Spinal cord (tissue), 9 donors: ENCODE measurements at regions not wholly inside any gene's neighbourhood (a gene's known extent, or its start where the extent isn't known, plus 50 kb on each side); places are given as distances from the start of the nearest gene placed in this dataset.
"Not testable (repeated sequence)": the region's sequence is repeated elsewhere in the genome, so short reads cannot be mapped to it uniquely, and the experiment has no call there.

Source experiments
- DNase-seq, 6 donors: peaks; one replicate each; pipeline versions ENCODE4 v3.0.0 to v3.0.0-alpha.2; 2013 to 2015; ENCODE audit warnings: low spot score in 6 of 6, low read depth in 4 of 6
- H3K27ac ChIP-seq: one replicate; pipeline ENCODE4 v1.5.1; 2013; ENCODE audit warnings: low read depth, low read length, control low read depth
- H3K27me3 ChIP-seq: one replicate; pipeline ENCODE4 v1.6.1; 2013; ENCODE audit warnings: low read length; ENCODE audit not compliant: control insufficient read depth, insufficient read depth
- H3K36me3 ChIP-seq: one replicate; pipeline ENCODE4 v1.6.1; 2013; ENCODE audit warnings: low read length; ENCODE audit not compliant: control insufficient read depth, insufficient read depth
- H3K4me1 ChIP-seq: one replicate; pipeline ENCODE4 v1.6.1; 2013; ENCODE audit warnings: low read length; ENCODE audit not compliant: control insufficient read depth, insufficient read depth
- H3K4me3 ChIP-seq: one replicate; pipeline ENCODE4 v1.5.1; 2013; ENCODE audit warnings: low read depth, low read length, control low read depth
- H3K9me3 ChIP-seq: one replicate; pipeline ENCODE4 v1.6.1; 2013; ENCODE audit warnings: low read length; ENCODE audit not compliant: control insufficient read depth, insufficient read depth
- WGBS: methylation state at CpG from one replicate; pipeline ENCODE4 v1.1.5; 2013; ENCODE audit warnings: missing lambda C conversion rate; ENCODE audit not compliant: insufficient coverage; 5-methylcytosine and 5-hydroxymethylcytosine counted together
- donor health status: healthy.

DNA sequence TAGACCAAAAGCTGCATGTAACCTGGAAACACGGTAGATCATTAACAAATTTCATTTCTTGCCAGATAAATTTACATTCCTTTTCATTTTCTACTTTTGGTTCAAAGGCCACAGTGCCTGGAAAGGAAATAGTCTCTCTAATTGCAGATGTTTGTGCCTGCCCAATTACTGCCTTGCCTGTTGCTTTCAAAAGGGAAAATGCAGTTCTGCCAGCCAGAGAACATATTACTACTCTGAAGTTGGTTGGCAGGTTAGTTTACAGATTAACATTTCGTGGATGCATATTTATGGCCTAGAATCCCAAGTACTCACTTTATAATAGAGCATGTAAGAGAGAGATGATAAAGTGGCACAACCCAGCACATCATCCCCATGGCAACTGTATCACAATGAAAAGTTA is 124.3 kb upstream of the LRRC3B start:
- no peaks in the 10 kb centered on the region for H3K9me3 ChIP-seq
- DNase-seq, result peak in 3 of 6 donors; percentile 12 to 68 (median 61)
- H3K4me3 ChIP-seq, result no peak overlapping the region
- no peak overlapping the region for H3K27ac ChIP-seq
- 0% methylated on average over 1 of the region's 2 CpGs for WGBS
- no peaks in the 10 kb centered on the region for H3K4me1 ChIP-seq
- H3K27me3 ChIP-seq, result no peaks in the 10 kb centered on the region
- H3K36me3 ChIP-seq, result no peaks in the 10 kb centered on the region

DNA sequence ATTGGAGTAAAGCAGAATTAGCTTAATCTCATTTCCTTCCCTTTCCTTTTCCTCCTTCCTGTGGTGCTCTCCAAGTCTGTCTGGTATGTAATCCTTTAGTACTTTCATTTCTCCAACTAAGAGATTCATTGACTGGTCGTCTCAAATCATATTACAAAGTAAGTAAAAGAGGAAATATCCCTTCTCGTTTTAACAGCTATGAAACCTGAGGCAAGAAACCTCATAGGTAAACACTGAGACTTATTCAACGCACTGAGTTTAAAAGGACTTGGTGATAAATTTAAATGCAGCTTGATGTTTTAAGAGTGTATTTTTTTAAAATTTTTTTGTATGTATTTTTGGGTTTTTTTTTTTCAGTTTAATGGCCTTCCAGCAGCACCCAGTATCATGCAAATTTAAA is 117.2 kb upstream of the LRRC3B start:
- H3K4me3 ChIP-seq, result no peak overlapping the region
- H3K9me3 ChIP-seq, result peaks cover 2% of the 10 kb centered on the region
- no peaks in the 10 kb centered on the region for H3K36me3 ChIP-seq
- H3K4me1 ChIP-seq, result no peaks in the 10 kb centered on the region
- no peak overlapping the region for H3K27ac ChIP-seq
- no peaks in the 10 kb centered on the region for H3K27me3 ChIP-seq
- DNase-seq, result peak in 1 of 6 donors; percentile 5
- no CpG with 5 or more reads among the region's 3 CpGs for WGBS

DNA sequence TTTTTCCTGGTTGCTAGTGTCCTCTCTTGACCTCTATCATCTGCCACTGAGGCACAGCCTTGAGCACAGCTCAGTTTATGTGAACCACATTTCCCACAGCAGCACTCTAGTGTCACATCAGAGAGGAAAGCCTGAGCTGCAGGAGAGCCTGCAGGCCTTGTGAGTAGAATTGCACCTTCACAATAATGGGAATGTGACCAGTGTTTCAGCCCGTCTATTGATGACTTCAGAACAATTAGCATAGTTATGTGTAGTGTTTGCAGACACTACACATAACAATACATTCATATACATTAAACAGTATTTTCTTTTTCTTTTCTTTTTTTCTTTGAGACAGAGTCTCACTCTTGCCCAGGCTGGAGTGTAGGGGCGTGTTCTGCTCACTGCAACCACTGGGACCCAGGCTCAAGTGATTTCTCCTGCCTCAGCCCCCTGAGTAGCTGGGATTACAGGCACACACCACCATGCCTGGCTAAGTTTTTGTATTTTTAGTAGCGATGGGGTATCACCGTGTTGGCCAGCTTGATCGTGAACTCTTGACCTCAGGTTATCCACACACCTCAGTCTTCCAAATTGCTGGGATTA is 108.0 kb upstream of the LRRC3B start:
- not testable (repeated sequence) for H3K27me3 ChIP-seq, H3K27ac ChIP-seq, DNase-seq, H3K4me3 ChIP-seq, H3K4me1 ChIP-seq, H3K36me3 ChIP-seq, H3K9me3 ChIP-seq
- WGBS, result 100% methylated on average over 1 of the region's 5 CpGs

DNA sequence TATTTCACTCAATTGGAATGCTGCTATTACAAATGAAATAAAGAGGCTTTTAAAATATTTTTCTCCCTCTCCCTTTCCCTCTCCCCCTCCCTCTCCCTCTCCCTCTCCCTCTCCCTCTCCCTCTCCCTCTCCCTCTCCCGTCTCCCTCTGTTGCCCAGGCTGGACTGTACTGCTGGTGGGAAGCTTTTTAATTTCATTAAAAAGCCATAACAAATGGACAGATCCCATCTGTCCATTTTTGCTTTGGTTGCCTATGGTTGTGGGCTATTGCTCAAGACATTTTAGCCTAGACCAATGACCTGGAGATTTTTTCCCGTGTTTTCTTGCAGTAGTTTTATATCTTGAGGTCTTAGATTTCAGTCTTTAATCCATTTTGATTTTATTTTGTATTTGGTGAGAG is 107.2 kb upstream of the LRRC3B start:
- Histone ChIP-seq H3K4me1 (no peaks in the 10 kb centered on the region), H3K27ac (no peak overlapping the region), H3K27me3 (no peaks in the 10 kb centered on the region), H3K4me3 (no peak overlapping the region), H3K9me3 (no peaks in the 10 kb centered on the region), H3K36me3 (no peaks in the 10 kb centered on the region)
- no CpG with 5 or more reads among the region's 2 CpGs for WGBS
- DNase-seq, result no peak

DNA sequence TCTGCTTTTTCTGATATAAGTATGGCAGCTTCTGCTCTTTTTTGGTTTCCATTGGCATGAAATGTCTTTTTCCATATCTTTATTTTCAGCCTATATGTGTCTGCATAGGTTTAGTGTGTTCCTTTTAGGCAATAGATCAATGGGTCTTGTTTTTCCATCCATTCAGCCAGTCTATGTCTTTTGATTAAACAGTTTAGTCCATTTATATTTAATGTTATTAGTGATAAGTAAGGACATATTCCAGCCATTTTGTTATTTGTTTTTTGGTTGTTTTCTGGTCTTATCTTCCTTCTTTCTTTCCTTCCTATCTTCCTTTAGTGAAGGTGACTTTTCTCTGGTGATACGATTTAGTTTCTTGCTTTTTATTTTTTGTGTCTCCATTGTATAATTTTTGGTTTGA is 101.3 kb upstream of the LRRC3B start:
- Histone ChIP-seq H3K36me3 (no peaks in the 10 kb centered on the region), H3K27me3 (no peaks in the 10 kb centered on the region), H3K4me3 (no peak overlapping the region), H3K9me3 (peaks cover 3% of the 10 kb centered on the region), H3K27ac (no peak overlapping the region), H3K4me1 (no peaks in the 10 kb centered on the region)
- DNase-seq, result no peak
- WGBS, result no CpG with 5 or more reads among the region's 1 CpG

DNA sequence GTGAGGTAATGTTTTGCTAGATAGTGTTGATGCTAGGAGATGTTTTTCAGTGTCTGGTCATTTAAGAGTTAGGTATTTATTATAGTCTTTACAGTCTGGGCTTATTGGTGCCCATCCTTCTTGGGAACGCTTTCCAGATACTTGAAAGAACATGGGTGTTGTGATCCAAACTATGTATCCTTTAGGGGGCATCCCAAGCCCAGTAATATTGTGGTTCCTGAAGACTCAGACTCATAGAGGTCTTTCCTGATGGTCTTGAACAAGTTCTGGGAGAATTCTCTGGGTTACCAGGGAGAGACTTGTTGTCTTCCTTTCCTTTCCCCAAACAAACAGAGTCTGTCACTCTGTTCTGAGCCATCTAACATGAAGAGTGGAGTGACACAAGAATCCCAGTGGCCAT is 99.7 kb upstream of the LRRC3B start:
- Histone ChIP-seq H3K27me3 (no peaks in the 10 kb centered on the region), H3K36me3 (no peaks in the 10 kb centered on the region), H3K4me3 (no peak overlapping the region), H3K9me3 (peaks cover 3% of the 10 kb centered on the region), H3K27ac (no peak overlapping the region), H3K4me1 (no peaks in the 10 kb centered on the region)
- WGBS, result 88% methylated on average over 1 of the region's 1 CpG
- DNase-seq, result no peak

DNA sequence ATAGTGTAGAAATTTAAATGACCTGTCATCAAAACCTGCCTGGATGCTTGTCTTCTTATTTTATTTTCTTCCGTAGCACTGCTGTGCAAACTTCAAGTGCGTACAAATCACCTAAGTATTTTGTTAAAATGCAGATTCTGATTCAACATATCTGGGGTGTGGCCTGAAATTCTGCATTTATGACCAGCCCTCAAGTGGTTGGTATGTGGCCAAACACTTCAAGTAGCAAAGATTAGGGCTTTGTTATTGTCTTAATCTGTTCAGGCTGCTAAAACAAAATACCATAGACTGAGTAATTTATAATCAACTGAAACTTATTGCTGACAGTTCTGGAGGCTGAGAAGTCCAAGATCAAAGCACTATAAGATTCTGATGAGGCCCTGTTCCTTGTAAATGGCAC is 97.6 kb upstream of the LRRC3B start:
- Histone ChIP-seq H3K4me1 (no peaks in the 10 kb centered on the region), H3K36me3 (no peaks in the 10 kb centered on the region), H3K27ac (no peak overlapping the region), H3K27me3 (no peaks in the 10 kb centered on the region), H3K9me3 (peaks cover 3% of the 10 kb centered on the region), H3K4me3 (no peak overlapping the region)
- no peak for DNase-seq
- no CpG with 5 or more reads among the region's 2 CpGs for WGBS

DNA sequence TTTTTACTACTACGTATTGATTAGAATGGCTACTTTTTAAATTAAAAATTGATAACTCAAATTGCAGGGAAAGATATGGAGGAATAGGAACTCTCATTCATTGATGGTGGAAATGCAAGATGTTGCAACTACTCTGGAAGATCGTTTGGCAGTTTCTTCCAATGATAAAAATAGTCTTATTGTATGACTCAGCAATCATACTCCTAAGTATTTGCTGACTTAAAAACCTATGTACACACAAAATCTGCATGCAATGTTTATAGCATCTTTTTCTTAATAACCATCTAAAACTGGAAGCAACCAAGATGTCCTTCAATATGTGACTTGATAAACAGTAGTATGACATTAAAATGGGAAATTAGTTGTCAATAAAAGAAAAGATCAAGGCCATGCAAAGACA is 87.4 kb upstream of the LRRC3B start:
- Histone ChIP-seq H3K27ac (no peak overlapping the region), H3K4me3 (no peak overlapping the region), H3K4me1 (no peaks in the 10 kb centered on the region), H3K9me3 (no peaks in the 10 kb centered on the region), H3K27me3 (no peaks in the 10 kb centered on the region), H3K36me3 (no peaks in the 10 kb centered on the region)
- no peak for DNase-seq
- WGBS, result no CpG with 5 or more reads among the region's 2 CpGs

DNA sequence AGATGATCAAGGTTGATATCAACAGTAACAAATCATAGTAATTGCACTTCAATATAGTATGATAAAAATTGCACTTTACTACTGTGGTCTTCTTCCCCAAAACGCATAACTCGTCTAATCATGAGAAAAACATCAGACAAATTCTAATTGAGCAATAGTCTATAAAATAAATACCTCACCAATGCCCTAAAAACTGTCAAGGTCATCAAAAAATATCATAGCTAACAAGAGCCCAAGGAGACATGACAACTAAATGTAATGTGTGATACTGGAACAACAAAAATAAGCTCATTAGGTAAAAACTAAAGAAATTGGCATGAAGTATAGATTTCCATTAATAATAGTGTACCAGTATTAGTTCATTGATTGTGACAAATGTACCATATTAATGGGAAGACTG is 85.6 kb upstream of the LRRC3B start:
- Histone ChIP-seq H3K4me1 (no peaks in the 10 kb centered on the region), H3K27me3 (no peaks in the 10 kb centered on the region), H3K36me3 (no peaks in the 10 kb centered on the region), H3K9me3 (no peaks in the 10 kb centered on the region), H3K4me3 (no peak overlapping the region), H3K27ac (no peak overlapping the region)
- no peak for DNase-seq
- no CpG with 5 or more reads among the region's 2 CpGs for WGBS

DNA sequence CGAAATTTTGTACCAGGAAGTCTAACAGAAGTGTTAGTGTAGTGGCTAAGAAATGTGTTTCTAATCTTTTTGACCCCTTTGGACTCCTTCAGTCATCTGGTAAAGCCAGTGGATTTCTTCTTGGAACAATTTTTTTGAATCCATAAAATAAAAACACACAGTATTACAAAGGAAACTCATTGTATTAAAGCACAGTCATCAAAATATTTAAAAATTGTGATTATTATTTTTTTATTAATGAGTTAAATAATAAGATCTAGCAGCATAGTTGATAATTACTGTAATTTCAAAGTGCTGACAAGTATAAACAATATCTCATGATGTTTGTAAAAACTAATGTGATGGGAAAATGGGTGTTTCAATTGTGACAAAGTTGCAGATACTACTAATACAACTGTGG is 72.2 kb upstream of the LRRC3B start:
- H3K4me1 ChIP-seq, result no peaks in the 10 kb centered on the region
- no CpG with 5 or more reads among the region's 1 CpG for WGBS
- no peaks in the 10 kb centered on the region for H3K27me3 ChIP-seq
- no peaks in the 10 kb centered on the region for H3K9me3 ChIP-seq
- H3K27ac ChIP-seq, result no peak overlapping the region
- no peaks in the 10 kb centered on the region for H3K36me3 ChIP-seq
- no peak for DNase-seq
- H3K4me3 ChIP-seq, result no peak overlapping the region
